Esophagus squamous epithelium (tissue), 5 donors: ENCODE measurements at regions not wholly inside any gene's neighbourhood (a gene's known extent, or its start where the extent isn't known, plus 50 kb on each side); places are given as distances from the start of the nearest gene placed in this dataset.

ENCODE experiments used
- DNase-seq: peaks from one replicate; lab custom pipeline; 2025; lab: John Stamatoyannopoulos, UW
- H3K27ac ChIP-seq, 4 donors: fragments of 200-600 bp; sonication (generic); one replicate each; pipeline ENCODE4 v1.5.1; 2016 to 2019; ENCODE audit warnings: mild to moderate bottlenecking in 1 of 4
- H3K27me3 ChIP-seq, 4 donors: fragments of 200-600 bp; sonication (generic); 1 replicate in 3 of 4; 2 replicates in 1 of 4; pipeline versions ENCODE4 v1.5.1 to v1.6.0; 2017 to 2021; ENCODE audit warnings: antibody characterized with exemption in 1 of 4
- H3K36me3 ChIP-seq, 3 donors: fragments of 200-600 bp; sonication (generic); one replicate each; pipeline ENCODE4 v1.5.1; 2016 to 2019
- H3K4me1 ChIP-seq, 3 donors: fragments of 200-600 bp; sonication (generic); one replicate each; pipeline ENCODE4 v1.5.1; 2017 to 2019
- H3K4me3 ChIP-seq, 4 donors: fragments of 200-600 bp; sonication (generic); 1 replicate in 3 of 4; 2 replicates in 1 of 4; pipeline ENCODE4 v1.5.1; 2016 to 2019; ENCODE audit warnings: mild to moderate bottlenecking in 2 of 4, moderate library complexity in 1 of 4
- H3K9me3 ChIP-seq, 3 donors: fragments of 200-600 bp; sonication (generic); one replicate each; pipeline ENCODE4 v1.5.1; 2016 to 2019
- CTCF ChIP-seq, 6 experiments: fragments of 450-650 bp in 4 of 6; fragments of 200-600 bp in 2 of 6; sonication (generic) in 2 of 6; IDR thresholded peaks; one replicate each; pipeline ENCODE4 v1.5.1; 2016 to 2019; ENCODE audit warnings: antibody characterized with exemption in 6 of 6, mild to moderate bottlenecking in 4 of 6, moderate library complexity in 4 of 6
- POLR2A ChIP-seq, 4 donors: fragments of 450-650 bp; IDR thresholded peaks; one replicate each; pipeline ENCODE4 v1.6.1; 2017; ENCODE audit warnings: antibody characterized with exemption in 4 of 4, mild to moderate bottlenecking in 4 of 4, moderate library complexity in 3 of 4
- WGBS, 2 donors: methylation state at CpG; one replicate each; pipeline ENCODE4 v1.1.5; 2018; 5-methylcytosine and 5-hydroxymethylcytosine counted together
- intact Hi-C: fragments of 100-400 bp; cut with DNase I; formaldehyde crosslinking; loops from one replicate; pipeline ENCODE4 v1.15.0; 2022
- donor health status: DM: yes; HTN: yes; CAD: no.

- peaks cover 0 to 10% (median 0%) of the 10 kb centered on the region in 3 donors for H3K9me3 ChIP-seq
- no peak overlapping the region for H3K4me3 ChIP-seq
- H3K27me3 ChIP-seq = no peaks in the 10 kb centered on the region
- DNase-seq = no peak
- WGBS, 2 donors = 40 to 43% methylated on average over 1 of the region's 1 CpG
- H3K36me3 ChIP-seq = no peaks in the 10 kb centered on the region
- no peaks in the 10 kb centered on the region for H3K4me1 ChIP-seq
- H3K27ac ChIP-seq = no peak overlapping the region
- TF ChIP-seq CTCF (IDR thresholded peaks at IDR 0.05) = no peak
- TF ChIP-seq POLR2A (IDR thresholded peaks at IDR 0.05) = no peak
- intact Hi-C loops = no loop called here
Observed at GRCh38 chr4:96986816-96987215, 1146.9 kb downstream of the PDHA2 start.

DNA sequence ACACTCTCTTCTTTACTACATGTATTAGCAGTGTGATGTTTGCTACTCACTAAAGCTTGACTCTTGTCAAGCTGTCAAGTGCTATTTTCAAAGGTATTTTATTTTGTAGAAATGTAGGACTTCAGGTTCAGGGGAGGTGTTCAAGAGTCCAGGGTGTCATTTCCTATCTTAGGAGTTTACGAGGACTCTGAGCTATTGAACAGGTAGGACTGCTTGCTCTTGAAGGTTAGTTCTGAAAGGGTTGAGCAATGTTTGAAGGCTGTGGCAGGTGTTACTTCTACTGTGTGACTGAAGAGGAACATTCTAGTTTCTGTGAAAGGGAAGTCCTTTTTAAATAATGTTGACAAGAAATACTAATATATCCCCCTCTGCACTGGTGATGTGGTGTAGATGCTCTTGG, 1151.2 kb downstream of the PDHA2 start:
- Histone ChIP-seq H3K4me3 (no peak overlapping the region), H3K27ac (no peak overlapping the region), H3K4me1 (no peaks in the 10 kb centered on the region), H3K9me3 (peaks cover 0 to 10% (median 0%) of the 10 kb centered on the region in 3 donors), H3K27me3 (no peaks in the 10 kb centered on the region), H3K36me3 (no peaks in the 10 kb centered on the region)
- intact Hi-C loops = no loop called here
- DNase-seq = no peak
- TF ChIP-seq POLR2A (IDR thresholded peaks at IDR 0.05) = no peak
- TF ChIP-seq CTCF (IDR thresholded peaks at IDR 0.05) = no peak
- WGBS, 2 donors = 69 to 91% methylated on average over 1 of the region's 1 CpG

DNA sequence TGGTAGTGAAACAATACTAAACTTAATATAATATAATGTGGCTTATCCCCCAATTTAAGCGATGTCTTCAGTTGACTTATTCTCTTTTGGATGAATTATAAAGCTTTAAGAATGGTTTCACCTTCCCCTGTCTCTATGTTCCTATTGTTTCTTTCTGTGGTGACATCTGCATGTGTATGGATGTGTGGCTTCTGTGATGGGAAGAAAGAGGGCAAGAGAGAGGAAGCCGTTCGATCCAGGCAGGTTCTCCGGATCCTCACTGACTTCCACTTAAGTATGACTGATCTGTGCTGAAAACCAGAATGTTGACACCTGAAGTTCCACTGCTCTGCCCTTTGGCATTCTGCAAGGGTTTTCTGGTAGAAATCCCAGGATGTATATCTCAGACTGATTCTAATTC, 1150.8 kb downstream of the STPG2 start:
- no peak for TF ChIP-seq CTCF (IDR thresholded peaks at IDR 0.05)
- no peak for TF ChIP-seq POLR2A (IDR thresholded peaks at IDR 0.05)
- no peaks in the 10 kb centered on the region for H3K4me1 ChIP-seq
- H3K9me3 ChIP-seq = peaks cover 0 to 10% (median 0%) of the 10 kb centered on the region in 3 donors
- no peak overlapping the region for H3K4me3 ChIP-seq
- DNase-seq = no peak
- no peaks in the 10 kb centered on the region for H3K36me3 ChIP-seq
- WGBS, 2 donors = 81 to 84% methylated on average over 4 of the region's 4 CpGs
- intact Hi-C loops = no loop called here
- no peak overlapping the region for H3K27ac ChIP-seq
- H3K27me3 ChIP-seq = no peaks in the 10 kb centered on the region

DNA sequence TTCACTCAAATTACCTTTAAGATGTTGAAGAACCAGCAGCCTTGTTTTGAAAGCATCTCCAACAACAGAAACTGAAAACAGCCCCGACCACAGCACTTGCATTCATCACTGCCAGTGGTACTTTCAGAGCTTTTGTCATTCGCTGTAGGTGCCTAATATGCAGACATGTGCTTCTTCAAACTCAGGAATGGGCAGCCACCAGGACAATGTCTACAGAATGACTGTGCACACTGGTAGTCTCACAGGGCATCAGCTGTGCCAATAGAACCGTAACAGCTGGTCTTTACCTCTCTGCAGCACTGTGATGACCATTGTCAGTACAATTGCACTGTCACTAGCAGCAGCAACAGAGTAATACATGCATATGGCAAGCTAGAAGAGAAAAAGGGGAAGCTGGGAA, 1149.7 kb downstream of the STPG2 start:
- Histone ChIP-seq H3K27me3 (no peaks in the 10 kb centered on the region), H3K9me3 (peaks cover 0 to 10% (median 0%) of the 10 kb centered on the region in 3 donors), H3K4me3 (no peak overlapping the region), H3K4me1 (no peaks in the 10 kb centered on the region), H3K36me3 (no peaks in the 10 kb centered on the region), H3K27ac (no peak overlapping the region)
- WGBS, 2 donors = 45 to 61% methylated on average over 3 of the region's 3 CpGs
- TF ChIP-seq POLR2A (IDR thresholded peaks at IDR 0.05) = no peak
- no peak for TF ChIP-seq CTCF (IDR thresholded peaks at IDR 0.05)
- intact Hi-C loops = no loop called here
- DNase-seq = no peak

DNA sequence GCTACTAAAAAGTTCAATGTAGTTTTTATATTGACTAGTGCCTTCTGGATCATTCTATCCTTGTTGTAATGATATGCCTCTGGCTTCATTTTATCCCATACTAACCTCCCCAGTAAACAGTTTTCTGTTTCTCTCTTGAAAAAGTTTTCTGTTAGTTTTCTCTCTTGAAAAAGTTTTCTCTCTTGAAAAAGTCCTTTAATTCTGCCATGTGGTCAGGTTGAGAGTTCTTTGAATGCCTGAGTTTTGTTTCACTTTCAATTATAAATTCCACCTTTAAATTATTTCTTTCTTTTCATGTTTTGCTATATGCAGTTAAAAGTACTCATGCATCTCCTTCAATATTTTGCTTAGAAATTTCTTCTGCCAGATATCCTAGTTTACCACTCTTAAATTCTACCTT, 1139.6 kb downstream of the STPG2 start:
- H3K4me3 ChIP-seq = no peak overlapping the region
- no peaks in the 10 kb centered on the region for H3K27me3 ChIP-seq
- intact Hi-C loops = no loop called here
- no peaks in the 10 kb centered on the region for H3K9me3 ChIP-seq
- DNase-seq = no peak
- TF ChIP-seq CTCF (IDR thresholded peaks at IDR 0.05) = no peak
- no peak for TF ChIP-seq POLR2A (IDR thresholded peaks at IDR 0.05)
- H3K4me1 ChIP-seq = no peaks in the 10 kb centered on the region
- no peak overlapping the region for H3K27ac ChIP-seq
- no peaks in the 10 kb centered on the region for H3K36me3 ChIP-seq
